IPS DF 6.9 (cell line): ENCODE measurements at regions not wholly inside any gene's neighbourhood (a gene's known extent, or its start where the extent isn't known, plus 50 kb on each side); places are given as distances from the start of the nearest gene placed in this dataset.
"Not testable (repeated sequence)": the region's sequence is repeated elsewhere in the genome, so short reads cannot be mapped to it uniquely, and the experiment has no call there.

Experiments
- DNase-seq: peaks from one replicate; pipeline ENCODE4 v3.0.0-alpha.2; 2013; ENCODE audit warnings: low read depth, low spot score
- H3K27ac ChIP-seq: one replicate; pipeline ENCODE4 v1.5.1; 2013; ENCODE audit warnings: low read length, control low read depth
- H3K27me3 ChIP-seq: 2 replicates; pipeline ENCODE4 v1.6.1; 2013; ENCODE audit warnings: mild to moderate bottlenecking, low read length; ENCODE audit not compliant: control insufficient read depth, insufficient read depth
- H3K36me3 ChIP-seq: 2 replicates; pipeline ENCODE4 v1.6.1; 2013; ENCODE audit warnings: low read length; ENCODE audit not compliant: control insufficient read depth, insufficient read depth
- H3K4me1 ChIP-seq: 2 replicates; pipeline ENCODE4 v1.6.1; 2013; ENCODE audit warnings: low read length; ENCODE audit not compliant: control insufficient read depth, insufficient read depth
- H3K4me3 ChIP-seq: 2 replicates; pipeline ENCODE4 v1.5.1; 2013; ENCODE audit warnings: mild to moderate bottlenecking, low read length
- H3K9me3 ChIP-seq: 2 replicates; pipeline ENCODE4 v1.6.1; 2013; ENCODE audit warnings: low read length, inconsistent platforms; ENCODE audit not compliant: control insufficient read depth, insufficient read depth
- WGBS: extraction: QIAGEN DNeasy Blood & Tissue Kit; methylation state at CpG from one replicate; pipeline ENCODE4 v1.1.7; 2013; ENCODE audit warnings: mixed read lengths, missing lambda C conversion rate; ENCODE audit not compliant: insufficient read length, insufficient coverage; 5-methylcytosine and 5-hydroxymethylcytosine counted together

GRCh38 chr5:68049053-68049713 is 166.4 kb upstream of the PIK3R1 start:
- Histone ChIP-seq H3K27me3 (no peaks in the 10 kb centered on the region), H3K4me3 (no peak overlapping the region), H3K36me3 (no peaks in the 10 kb centered on the region), H3K9me3 (peaks cover 1% of the 10 kb centered on the region), H3K4me1 (no peaks in the 10 kb centered on the region), H3K27ac (no peak overlapping the region)
- no peak for DNase-seq
- WGBS = no CpG with 5 or more reads among the region's 8 CpGs

- no CpG with 5 or more reads among the region's 3 CpGs for WGBS
- Histone ChIP-seq H3K4me1 (no peaks in the 10 kb centered on the region), H3K27ac (no peak overlapping the region), H3K36me3 (no peaks in the 10 kb centered on the region), H3K4me3 (no peak overlapping the region), H3K9me3 (peaks cover 1% of the 10 kb centered on the region), H3K27me3 (no peaks in the 10 kb centered on the region)
- no peak for DNase-seq
Observed at GRCh38 chr5:68048516-68048915, 167.0 kb upstream of the PIK3R1 start.

GRCh38 chr5:68048054-68048453 is 167.5 kb upstream of the PIK3R1 start:
- no CpG with 5 or more reads among the region's 5 CpGs for WGBS
- not testable (repeated sequence) for H3K4me3 ChIP-seq, H3K36me3 ChIP-seq, H3K27me3 ChIP-seq, H3K4me1 ChIP-seq, H3K9me3 ChIP-seq, DNase-seq, H3K27ac ChIP-seq

- H3K4me3 ChIP-seq = no peak overlapping the region
- no peak for DNase-seq
- H3K9me3 ChIP-seq = peaks cover 1% of the 10 kb centered on the region
- no peaks in the 10 kb centered on the region for H3K4me1 ChIP-seq
- no peaks in the 10 kb centered on the region for H3K27me3 ChIP-seq
- no CpG with 5 or more reads among the region's 1 CpG for WGBS
- no peak overlapping the region for H3K27ac ChIP-seq
- H3K36me3 ChIP-seq = no peaks in the 10 kb centered on the region
Observed at GRCh38 chr5:68047035-68047434, 168.5 kb upstream of the PIK3R1 start.

GRCh38 chr5:68046445-68046844 is 169.1 kb upstream of the PIK3R1 start:
- no peak overlapping the region for H3K4me3 ChIP-seq
- H3K27me3 ChIP-seq = no peaks in the 10 kb centered on the region
- DNase-seq = no peak
- no peaks in the 10 kb centered on the region for H3K4me1 ChIP-seq
- no peak overlapping the region for H3K27ac ChIP-seq
- H3K9me3 ChIP-seq = peaks cover 1% of the 10 kb centered on the region
- H3K36me3 ChIP-seq = no peaks in the 10 kb centered on the region
- WGBS = no CpG with 5 or more reads among the region's 5 CpGs

- no peaks in the 10 kb centered on the region for H3K36me3 ChIP-seq
- no peaks in the 10 kb centered on the region for H3K27me3 ChIP-seq
- H3K4me3 ChIP-seq = no peak overlapping the region
- DNase-seq = no peak
- no peaks in the 10 kb centered on the region for H3K9me3 ChIP-seq
- H3K4me1 ChIP-seq = no peaks in the 10 kb centered on the region
- no CpG with 5 or more reads among the region's 8 CpGs for whole genome bisulfite sequencing
- no peak overlapping the region for H3K27ac ChIP-seq
Observed at GRCh38 chr5:68041293-68041692, 174.3 kb upstream of the PIK3R1 start.

GRCh38 chr5:68037546-68037945 is 178.0 kb upstream of the PIK3R1 start:
- Histone ChIP-seq H3K36me3 (no peaks in the 10 kb centered on the region), H3K9me3 (no peaks in the 10 kb centered on the region), H3K27ac (no peak overlapping the region), H3K4me1 (no peaks in the 10 kb centered on the region), H3K4me3 (no peak overlapping the region), H3K27me3 (no peaks in the 10 kb centered on the region)
- no peak for DNase-seq
- WGBS = 100% methylated on average over 1 of the region's 6 CpGs

GRCh38 chr5:68033961-68034571 is 181.5 kb upstream of the PIK3R1 start:
- no CpG with 5 or more reads among the region's 4 CpGs for WGBS
- no peaks in the 10 kb centered on the region for H3K9me3 ChIP-seq
- no peaks in the 10 kb centered on the region for H3K4me1 ChIP-seq
- no peaks in the 10 kb centered on the region for H3K36me3 ChIP-seq
- no peaks in the 10 kb centered on the region for H3K27me3 ChIP-seq
- DNase-seq = no peak
- no peak overlapping the region for H3K27ac ChIP-seq
- no peak overlapping the region for H3K4me3 ChIP-seq

- Histone ChIP-seq H3K9me3 (no peaks in the 10 kb centered on the region), H3K4me1 (no peaks in the 10 kb centered on the region), H3K4me3 (no peak overlapping the region), H3K36me3 (no peaks in the 10 kb centered on the region), H3K27me3 (no peaks in the 10 kb centered on the region), H3K27ac (no peak overlapping the region)
- no CpG with 5 or more reads among the region's 5 CpGs for WGBS
- DNase-seq = no peak
Observed at GRCh38 chr5:68033029-68033428, 182.5 kb upstream of the PIK3R1 start.

GRCh38 chr5:68032216-68032762 is 183.3 kb upstream of the PIK3R1 start:
- H3K36me3 ChIP-seq = no peaks in the 10 kb centered on the region
- DNase-seq = no peak
- no peaks in the 10 kb centered on the region for H3K27me3 ChIP-seq
- no peak overlapping the region for H3K27ac ChIP-seq
- no CpG with 5 or more reads among the region's 5 CpGs for WGBS
- no peaks in the 10 kb centered on the region for H3K9me3 ChIP-seq
- H3K4me1 ChIP-seq = no peaks in the 10 kb centered on the region
- no peak overlapping the region for H3K4me3 ChIP-seq
